ENCODE measurements at regions not wholly inside any gene's neighbourhood (a gene's known extent, or its start where the extent isn't known, plus 50 kb on each side); places are given as distances from the start of the nearest gene placed in this dataset.

DNA sequence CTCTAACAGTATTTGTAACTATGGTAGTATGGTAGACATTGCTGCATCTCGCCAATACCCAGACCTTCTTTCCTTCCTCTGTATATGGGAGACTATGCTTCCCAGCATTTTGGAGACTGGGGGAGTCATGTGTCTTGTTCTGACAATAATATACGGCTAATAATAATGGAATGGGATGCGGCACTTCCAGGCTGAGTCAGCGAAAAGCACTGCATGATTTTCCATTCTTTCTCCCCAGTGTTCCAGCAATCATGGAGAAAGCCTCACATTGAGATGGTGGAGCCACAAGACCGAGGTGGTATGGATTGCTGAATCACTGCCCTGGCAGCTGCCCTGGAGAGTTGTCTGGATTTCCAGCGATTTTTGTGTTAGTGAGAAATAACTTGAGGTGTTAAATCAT lies 77.1 kb upstream of the FIBIN start:
- Histone ChIP-seq H3K4me3 (replicated peaks in 1 of 3; ENCODE audit: insufficient read depth in 1 of 3, low read depth in 1 of 3, low read length in 3 of 3) (no peak overlapping the region), H3K36me3 (ENCODE audit: control insufficient read depth in 2 of 2, extremely low read depth in 1 of 2, insufficient read depth in 2 of 2, low read length in 2 of 2) (no peaks in the 10 kb centered on the region), H3K27me3 (ENCODE audit: control insufficient read depth in 2 of 2, insufficient read depth in 2 of 2, low read length in 2 of 2) (no peaks in the 10 kb centered on the region), H3K9me1 (replicated peaks; ENCODE audit: control insufficient read depth, extremely low read depth, insufficient read depth, low read length) (no peaks in the 10 kb centered on the region), H2AFZ (ENCODE audit: low read depth, low read length) (no peak overlapping the region), H3K79me2 (ENCODE audit: control insufficient read depth, insufficient read depth, low read length) (no peaks in the 10 kb centered on the region), H3K9ac (replicated peaks; ENCODE audit: extremely low read depth, insufficient read depth, low read length) (no peak overlapping the region), H3K4me1 (ENCODE audit: control insufficient read depth, extremely low read depth, insufficient read depth, low read length) (no peaks in the 10 kb centered on the region), H3K27ac (ENCODE audit: insufficient read depth, low read depth, low read length) (no peak overlapping the region), H4K20me1 (replicated peaks; ENCODE audit: control insufficient read depth, extremely low read depth, insufficient read depth, low read length) (no peaks in the 10 kb centered on the region), H3K4me2 (ENCODE audit: insufficient read depth, low read length) (no peak overlapping the region), H3K9me3 (replicated peaks; ENCODE audit: control insufficient read depth, insufficient read depth, low read length) (peaks cover 2% of the 10 kb centered on the region)
- BruUV-seq (replicated peaks): no TSS peak
- no peak for DNase-seq (ENCODE audit: low read depth, low spot score)
- dilution Hi-C loops (cut with MboI; ENCODE audit: extremely low pct_ligation_motif_present, low sequenced_read_pairs) (no loop called here), intact Hi-C loops (cut with micrococcal nuclease) (no loop called here)
- TF ChIP-seq POLR2A (IDR thresholded peaks at IDR 0.05; ENCODE audit: low read depth, low read length): no peak
- no peak for TF ChIP-seq JUN (IDR thresholded peaks at IDR 0.05; ENCODE audit: borderline replicate concordance, insufficient read depth, insufficient read length, low read depth)
- TF ChIP-seq, protein P1, sequence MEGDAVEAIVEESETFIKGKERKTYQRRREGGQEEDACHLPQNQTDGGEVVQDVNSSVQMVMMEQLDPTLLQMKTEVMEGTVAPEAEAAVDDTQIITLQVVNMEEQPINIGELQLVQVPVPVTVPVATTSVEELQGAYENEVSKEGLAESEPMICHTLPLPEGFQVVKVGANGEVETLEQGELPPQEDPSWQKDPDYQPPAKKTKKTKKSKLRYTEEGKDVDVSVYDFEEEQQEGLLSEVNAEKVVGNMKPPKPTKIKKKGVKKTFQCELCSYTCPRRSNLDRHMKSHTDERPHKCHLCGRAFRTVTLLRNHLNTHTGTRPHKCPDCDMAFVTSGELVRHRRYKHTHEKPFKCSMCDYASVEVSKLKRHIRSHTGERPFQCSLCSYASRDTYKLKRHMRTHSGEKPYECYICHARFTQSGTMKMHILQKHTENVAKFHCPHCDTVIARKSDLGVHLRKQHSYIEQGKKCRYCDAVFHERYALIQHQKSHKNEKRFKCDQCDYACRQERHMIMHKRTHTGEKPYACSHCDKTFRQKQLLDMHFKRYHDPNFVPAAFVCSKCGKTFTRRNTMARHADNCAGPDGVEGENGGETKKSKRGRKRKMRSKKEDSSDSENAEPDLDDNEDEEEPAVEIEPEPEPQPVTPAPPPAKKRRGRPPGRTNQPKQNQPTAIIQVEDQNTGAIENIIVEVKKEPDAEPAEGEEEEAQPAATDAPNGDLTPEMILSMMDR (IDR thresholded peaks at IDR 0.05; ENCODE audit: extremely low read depth in 1 of 2, insufficient read depth in 1 of 2, low read depth in 1 of 2, low read length in 2 of 2): no peak
- TF ChIP-seq FOS (IDR thresholded peaks at IDR 0.05; ENCODE audit: borderline replicate concordance, insufficient read depth, low read length): no peak
- TF ChIP-seq GATA2 (IDR thresholded peaks at IDR 0.05; ENCODE audit: insufficient read depth, insufficient read length, low read depth, low read length): no peak
- ChIA-PET CTCF (no interaction called here), POLR2A (no interaction called here)
- no peak for FAIRE-seq

DNA sequence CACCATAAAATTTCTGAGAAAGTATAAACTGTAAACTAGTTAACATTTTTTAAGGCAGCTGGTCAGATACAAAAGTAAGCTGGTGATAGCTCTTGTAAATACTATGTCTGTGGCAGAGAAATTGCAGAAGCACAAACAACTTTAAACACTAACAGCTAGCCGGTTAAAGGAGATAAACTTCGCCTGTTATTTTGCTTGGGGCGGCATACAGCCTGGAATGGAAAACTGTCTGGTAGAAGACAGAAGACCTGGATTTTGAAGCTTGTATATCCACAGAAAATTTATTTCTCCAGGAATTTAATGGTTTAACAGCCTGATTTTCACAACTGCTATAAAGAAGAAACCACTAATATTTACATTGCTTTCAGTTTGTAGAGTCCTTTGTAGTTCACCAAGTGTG lies 65.3 kb upstream of the FIBIN start:
- intact Hi-C loops (cut with micrococcal nuclease): no loop called here

More for the DNA sequence above, 65.3 kb upstream of the FIBIN start:
- Histone ChIP-seq H3K4me1 (ENCODE audit: control insufficient read depth, extremely low read depth, insufficient read depth, low read length) (no peaks in the 10 kb centered on the region), H4K20me1 (replicated peaks; ENCODE audit: control insufficient read depth, extremely low read depth, insufficient read depth, low read length) (no peaks in the 10 kb centered on the region), H3K4me3 (replicated peaks in 1 of 3; ENCODE audit: insufficient read depth in 1 of 3, low read depth in 1 of 3, low read length in 3 of 3) (no peak overlapping the region), H3K27ac (ENCODE audit: insufficient read depth, low read depth, low read length) (no peak overlapping the region), H3K9me3 (replicated peaks; ENCODE audit: control insufficient read depth, insufficient read depth, low read length) (no peaks in the 10 kb centered on the region), H3K79me2 (ENCODE audit: control insufficient read depth, insufficient read depth, low read length) (no peaks in the 10 kb centered on the region), H3K36me3 (ENCODE audit: control insufficient read depth in 2 of 2, extremely low read depth in 1 of 2, insufficient read depth in 2 of 2, low read length in 2 of 2) (no peaks in the 10 kb centered on the region), H2AFZ (ENCODE audit: low read depth, low read length) (no peak overlapping the region), H3K27me3 (ENCODE audit: control insufficient read depth in 2 of 2, insufficient read depth in 2 of 2, low read length in 2 of 2) (no peaks in the 10 kb centered on the region), H3K9me1 (replicated peaks; ENCODE audit: control insufficient read depth, extremely low read depth, insufficient read depth, low read length) (no peaks in the 10 kb centered on the region), H3K4me2 (ENCODE audit: insufficient read depth, low read length) (no peak overlapping the region), H3K9ac (replicated peaks; ENCODE audit: extremely low read depth, insufficient read depth, low read length) (no peak overlapping the region)
- ChIA-PET CTCF (no interaction called here), POLR2A (no interaction called here)
- no TSS peak for BruUV-seq (replicated peaks)
- no peak for DNase-seq (ENCODE audit: low read depth, low spot score)
- dilution Hi-C loops (cut with MboI; ENCODE audit: extremely low pct_ligation_motif_present, low sequenced_read_pairs): no loop called here
- TF ChIP-seq, protein P1 (IDR thresholded peaks at IDR 0.05; ENCODE audit: extremely low read depth in 1 of 2, insufficient read depth in 1 of 2, low read depth in 1 of 2, low read length in 2 of 2): no peak
- TF ChIP-seq POLR2A (IDR thresholded peaks at IDR 0.05; ENCODE audit: low read depth, low read length) (no peak), JUN (IDR thresholded peaks at IDR 0.05; ENCODE audit: borderline replicate concordance, insufficient read depth, insufficient read length, low read depth) (no peak), EZH2 (IDR thresholded peaks at IDR 0.05; ENCODE audit: borderline replicate concordance, low read depth, low read length, severe bottlenecking) (no peak), FOS (IDR thresholded peaks at IDR 0.05; ENCODE audit: borderline replicate concordance, insufficient read depth, low read length) (no peak), POLR2AphosphoS5 (IDR thresholded peaks at IDR 0.05; ENCODE audit: insufficient read depth, low read depth, low read length) (no peak)
- FAIRE-seq: no peak

Data from endothelial cell of umbilical vein (primary cell).